ENCODE measurements at regions not wholly inside any gene's neighbourhood (a gene's known extent, or its start where the extent isn't known, plus 50 kb on each side); places are given as distances from the start of the nearest gene placed in this dataset.

- Histone ChIP-seq H3K9me2 (replicated peaks; ENCODE audit: low read depth, low read length) (no peaks in the 10 kb centered on the region), H4K20me1 (ENCODE audit: insufficient read depth, low read length, poor library complexity, severe bottlenecking) (no peaks in the 10 kb centered on the region), H3F3A (ENCODE audit: low read depth) (no peaks in the 10 kb centered on the region), H3K4me3 (ENCODE audit: low read length, poor library complexity, severe bottlenecking) (no peak overlapping the region), H3K27me3 (ENCODE audit: insufficient read depth, low read length, poor library complexity, severe bottlenecking) (no peaks in the 10 kb centered on the region), H3K4me1 (ENCODE audit: insufficient read depth, low read length, poor library complexity, severe bottlenecking) (no peaks in the 10 kb centered on the region), H2AFZ (ENCODE audit: low read length) (no peak overlapping the region), H3K36me3 (ENCODE audit: insufficient read depth, low read length) (no peaks in the 10 kb centered on the region), H3K9me3 (ENCODE audit: insufficient read depth, low read depth, low read length) (no peaks in the 10 kb centered on the region), H3K79me2 (ENCODE audit: insufficient read depth, low read length) (no peaks in the 10 kb centered on the region), H3K4me2 (ENCODE audit: low read depth, low read length, poor library complexity, severe bottlenecking) (no peak overlapping the region), H3K9ac (ENCODE audit: low read depth, low read length, poor library complexity, severe bottlenecking) (no peak overlapping the region)
- no peak for TF ChIP-seq CTCF (conservative IDR thresholded peaks at IDR 0.05; ENCODE audit: low read length)
- no peak for TF ChIP-seq EZH2phosphoT487 (IDR thresholded peaks at IDR 0.05; ENCODE audit: borderline replicate concordance)
These were observed 944.9 kb upstream of the GYPC start for GRCh38 chr2:125711075-125711474.

- Histone ChIP-seq H3K4me3 (ENCODE audit: low read length, poor library complexity, severe bottlenecking) (no peak overlapping the region), H4K20me1 (ENCODE audit: insufficient read depth, low read length, poor library complexity, severe bottlenecking) (no peaks in the 10 kb centered on the region), H3K9me3 (ENCODE audit: insufficient read depth, low read depth, low read length) (no peaks in the 10 kb centered on the region), H3K4me2 (ENCODE audit: low read depth, low read length, poor library complexity, severe bottlenecking) (no peak overlapping the region), H3K36me3 (ENCODE audit: insufficient read depth, low read length) (no peaks in the 10 kb centered on the region), H3K79me2 (ENCODE audit: insufficient read depth, low read length) (no peaks in the 10 kb centered on the region), H3K4me1 (ENCODE audit: insufficient read depth, low read length, poor library complexity, severe bottlenecking) (no peaks in the 10 kb centered on the region), H3K27me3 (ENCODE audit: insufficient read depth, low read length, poor library complexity, severe bottlenecking) (no peaks in the 10 kb centered on the region), H3K9me2 (replicated peaks; ENCODE audit: low read depth, low read length) (no peaks in the 10 kb centered on the region), H3F3A (ENCODE audit: low read depth) (no peaks in the 10 kb centered on the region), H2AFZ (ENCODE audit: low read length) (no peak overlapping the region), H3K9ac (ENCODE audit: low read depth, low read length, poor library complexity, severe bottlenecking) (no peak overlapping the region)
- TF ChIP-seq CTCF (conservative IDR thresholded peaks at IDR 0.05; ENCODE audit: low read length) (no peak), EZH2phosphoT487 (IDR thresholded peaks at IDR 0.05; ENCODE audit: borderline replicate concordance) (no peak)
These were observed 942.4 kb upstream of the GYPC start for GRCh38 chr2:125713533-125713932.

- H3K9ac ChIP-seq (ENCODE audit: low read depth, low read length, poor library complexity, severe bottlenecking): no peak overlapping the region
- H3K4me1 ChIP-seq (ENCODE audit: insufficient read depth, low read length, poor library complexity, severe bottlenecking): no peaks in the 10 kb centered on the region
- H3K79me2 ChIP-seq (ENCODE audit: insufficient read depth, low read length): no peaks in the 10 kb centered on the region
- no peak overlapping the region for H2AFZ ChIP-seq (ENCODE audit: low read length)
- no peaks in the 10 kb centered on the region for H3K9me3 ChIP-seq (ENCODE audit: insufficient read depth, low read depth, low read length)
- no peak for TF ChIP-seq EZH2phosphoT487 (IDR thresholded peaks at IDR 0.05; ENCODE audit: borderline replicate concordance)
- H3K36me3 ChIP-seq (ENCODE audit: insufficient read depth, low read length): no peaks in the 10 kb centered on the region
- H3K4me2 ChIP-seq (ENCODE audit: low read depth, low read length, poor library complexity, severe bottlenecking): no peak overlapping the region
- H3K9me2 ChIP-seq (replicated peaks; ENCODE audit: low read depth, low read length): no peaks in the 10 kb centered on the region
- H3F3A ChIP-seq (ENCODE audit: low read depth): no peaks in the 10 kb centered on the region
- H3K27me3 ChIP-seq (ENCODE audit: insufficient read depth, low read length, poor library complexity, severe bottlenecking): no peaks in the 10 kb centered on the region
- H3K4me3 ChIP-seq (ENCODE audit: low read length, poor library complexity, severe bottlenecking): no peak overlapping the region
- H4K20me1 ChIP-seq (ENCODE audit: insufficient read depth, low read length, poor library complexity, severe bottlenecking): no peaks in the 10 kb centered on the region
These were observed 934.8 kb upstream of the GYPC start for GRCh38 chr2:125721072-125721721.

- Histone ChIP-seq H3F3A (ENCODE audit: low read depth) (no peaks in the 10 kb centered on the region), H3K79me2 (ENCODE audit: insufficient read depth, low read length) (no peaks in the 10 kb centered on the region), H2AFZ (ENCODE audit: low read length) (no peak overlapping the region), H3K27me3 (ENCODE audit: insufficient read depth, low read length, poor library complexity, severe bottlenecking) (no peaks in the 10 kb centered on the region), H3K36me3 (ENCODE audit: insufficient read depth, low read length) (no peaks in the 10 kb centered on the region), H3K9me2 (replicated peaks; ENCODE audit: low read depth, low read length) (no peaks in the 10 kb centered on the region), H3K4me3 (ENCODE audit: low read length, poor library complexity, severe bottlenecking) (no peak overlapping the region), H3K9me3 (ENCODE audit: insufficient read depth, low read depth, low read length) (no peaks in the 10 kb centered on the region), H3K4me2 (ENCODE audit: low read depth, low read length, poor library complexity, severe bottlenecking) (no peak overlapping the region), H3K9ac (ENCODE audit: low read depth, low read length, poor library complexity, severe bottlenecking) (no peak overlapping the region), H3K4me1 (ENCODE audit: insufficient read depth, low read length, poor library complexity, severe bottlenecking) (no peaks in the 10 kb centered on the region), H4K20me1 (ENCODE audit: insufficient read depth, low read length, poor library complexity, severe bottlenecking) (no peaks in the 10 kb centered on the region)
- no peak for TF ChIP-seq EZH2phosphoT487 (IDR thresholded peaks at IDR 0.05; ENCODE audit: borderline replicate concordance)
- TF ChIP-seq CTCF (conservative IDR thresholded peaks at IDR 0.05; ENCODE audit: low read length): no peak
These were observed 925.0 kb upstream of the GYPC start for GRCh38 chr2:125730921-125731320.

Measured in Loucy (cell line).